Hepatic stellate cell (primary cell): ENCODE measurements at regions not wholly inside any gene's neighbourhood (a gene's known extent, or its start where the extent isn't known, plus 50 kb on each side); places are given as distances from the start of the nearest gene placed in this dataset.
"Not testable (repeated sequence)": the region's sequence is repeated elsewhere in the genome, so short reads cannot be mapped to it uniquely, and the experiment has no call there.

ENCODE experiments used
- DNase-seq: peaks from one replicate; pipeline ENCODE4 v3.0.0; 2011; ENCODE audit warnings: low spot score

GRCh38 chr15:67920524-67921240 is 80.8 kb upstream of the RNU6-1 start:
- no peak for DNase-seq

- no peak for DNase-seq
These were observed 82.3 kb upstream of the RNU6-1 start for GRCh38 chr15:67922106-67922675.

DNA sequence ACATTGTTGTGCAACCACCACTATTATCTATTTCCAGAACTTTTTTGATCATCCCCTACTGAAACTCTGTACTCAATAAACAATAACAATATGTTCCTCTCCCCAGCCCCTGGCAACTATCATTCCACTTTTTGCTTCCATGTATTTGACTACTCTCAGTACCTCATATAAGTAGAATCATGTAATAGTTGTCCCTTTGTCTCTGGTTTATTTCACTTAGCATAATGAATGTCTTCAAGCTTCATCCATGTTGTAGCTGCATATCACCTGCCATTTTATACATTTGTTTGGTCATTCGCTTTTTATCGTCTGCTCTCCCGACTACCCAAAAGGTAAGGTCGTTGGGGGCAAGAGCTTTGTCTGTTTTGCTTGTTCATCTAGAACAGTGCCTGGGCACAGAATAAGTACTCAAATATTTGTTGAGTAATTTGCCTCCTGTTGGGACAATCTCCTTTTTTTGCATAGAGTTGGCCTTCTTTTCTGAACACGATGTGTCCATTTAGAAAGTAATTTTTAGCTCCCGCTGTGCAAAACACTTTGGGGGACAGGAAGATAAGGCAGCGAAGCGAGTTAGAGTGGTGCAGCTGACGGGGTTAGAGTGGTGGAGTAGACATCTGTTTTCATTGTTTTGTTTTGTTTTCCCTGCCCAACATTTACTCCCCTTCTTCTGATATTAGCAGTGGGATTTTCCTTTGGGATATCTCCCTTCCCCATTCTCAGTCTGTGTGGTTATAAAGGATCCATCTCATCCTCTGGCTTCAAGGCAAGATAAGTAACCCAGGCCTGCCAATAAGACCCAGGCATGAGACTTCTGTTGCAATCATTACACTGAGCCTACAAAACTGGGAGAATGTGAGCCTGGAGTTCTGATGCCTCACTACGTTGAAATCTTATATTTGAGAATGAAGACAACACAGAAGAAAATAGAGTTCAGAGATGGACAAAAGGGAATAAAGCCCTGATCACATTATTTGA is 83.4 kb upstream of the RNU6-1 start:
- DNase-seq = no peak

DNA sequence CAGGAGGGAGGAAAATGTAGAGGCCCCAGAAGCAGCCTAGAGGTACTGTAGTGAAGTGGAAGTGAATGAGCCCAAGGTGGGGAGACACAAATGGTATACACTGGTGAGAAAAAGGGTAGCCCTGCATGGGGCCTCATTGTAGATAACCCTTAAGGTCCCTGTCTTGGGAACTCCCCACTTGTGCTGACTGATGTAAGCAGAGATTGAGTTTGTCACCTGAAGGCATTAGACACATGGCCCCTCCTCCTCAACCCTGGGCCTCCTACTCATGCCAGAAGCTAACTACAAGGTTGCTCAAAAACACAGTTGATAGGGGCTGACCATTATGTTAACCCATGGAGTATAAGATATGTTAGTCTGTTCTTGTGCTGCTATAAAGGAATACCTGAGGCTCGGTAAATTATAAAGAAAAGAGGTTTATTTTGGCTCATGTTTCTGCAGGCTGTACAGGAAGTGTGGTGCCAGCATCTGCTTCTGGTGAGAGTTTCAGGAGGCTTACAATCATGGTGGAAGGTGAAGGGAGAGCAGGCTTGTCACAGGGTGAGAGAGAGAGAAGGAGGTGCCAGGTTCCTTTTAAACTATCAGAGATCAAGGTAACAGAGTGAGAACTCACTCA is 84.6 kb upstream of the RNU6-1 start:
- no peak for DNase-seq

- no peak for DNase-seq
These were observed 85.3 kb upstream of the RNU6-1 start for GRCh38 chr15:67925182-67925581.

DNA sequence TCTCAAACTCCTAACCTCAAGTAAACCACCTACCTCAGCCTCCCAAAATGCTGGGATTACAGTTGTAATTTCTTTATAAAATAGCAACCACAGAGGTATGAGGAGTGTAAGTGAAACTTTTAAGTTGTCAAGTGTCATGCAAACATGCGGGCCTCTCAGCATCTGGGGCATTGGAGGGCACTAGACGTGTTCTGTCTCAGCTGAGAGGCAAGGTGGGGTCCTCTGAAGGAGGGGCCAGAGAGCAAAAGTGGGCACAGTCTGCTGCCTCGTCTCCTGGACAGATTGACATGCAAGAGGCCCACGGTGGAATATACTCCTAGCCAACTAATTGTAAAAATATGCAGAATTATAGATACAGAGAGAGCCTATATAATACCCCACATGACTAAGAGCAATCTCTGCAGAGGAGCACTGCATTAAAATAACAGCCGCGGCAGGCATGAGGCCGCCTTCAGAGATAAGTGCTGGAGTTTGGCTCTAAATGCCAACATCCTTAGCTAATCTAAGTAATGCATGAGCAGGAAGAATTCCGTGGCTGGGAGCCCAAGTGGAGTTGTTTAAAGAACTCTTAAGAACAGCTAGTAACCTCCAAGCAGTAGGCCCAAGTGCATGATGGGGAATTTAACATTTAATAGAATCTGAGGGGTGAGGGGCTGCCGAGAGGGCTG is 87.8 kb upstream of the RNU6-1 start:
- DNase-seq = peak; percentile 68

DNA sequence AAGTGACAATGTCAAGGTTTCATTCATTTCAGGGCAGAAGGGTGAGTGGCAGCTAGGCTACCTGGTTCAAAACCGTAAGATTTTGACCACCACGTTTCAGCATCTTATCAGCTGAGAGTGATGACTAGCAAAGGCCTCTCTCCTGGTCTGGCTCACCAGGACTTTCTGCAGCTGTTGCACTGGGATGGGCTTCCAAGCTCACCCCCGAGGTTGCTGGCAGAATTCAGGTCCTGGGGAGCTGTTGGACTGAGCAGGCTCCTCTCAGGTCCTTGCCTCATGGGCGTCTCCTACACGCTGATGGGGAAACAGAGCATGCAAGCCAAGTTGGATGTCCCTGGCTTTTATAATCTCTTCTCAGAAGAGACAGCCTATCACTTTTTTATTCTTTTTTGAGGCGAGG is 88.8 kb upstream of the RNU6-1 start:
- no peak for DNase-seq

DNA sequence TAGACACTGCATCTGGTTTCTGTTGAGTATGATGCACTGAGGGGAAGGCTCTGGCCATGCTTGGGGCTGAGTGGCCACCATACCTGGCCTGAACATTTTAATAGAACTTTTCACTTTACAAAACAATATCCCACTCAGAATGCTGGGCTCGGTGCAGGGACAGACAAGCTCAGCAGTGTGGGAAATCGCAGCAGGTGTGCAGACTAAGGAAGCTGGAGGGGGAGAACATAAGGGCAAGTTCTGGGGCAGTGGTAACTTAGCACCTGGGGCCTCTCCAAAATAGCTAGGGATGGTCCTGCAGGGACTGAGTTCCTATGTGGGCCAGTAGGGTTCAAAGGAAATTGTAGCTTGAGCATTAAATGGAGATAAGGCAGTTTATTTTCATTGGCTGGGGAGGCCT is 90.9 kb upstream of the RNU6-1 start:
- DNase-seq = no peak

DNA sequence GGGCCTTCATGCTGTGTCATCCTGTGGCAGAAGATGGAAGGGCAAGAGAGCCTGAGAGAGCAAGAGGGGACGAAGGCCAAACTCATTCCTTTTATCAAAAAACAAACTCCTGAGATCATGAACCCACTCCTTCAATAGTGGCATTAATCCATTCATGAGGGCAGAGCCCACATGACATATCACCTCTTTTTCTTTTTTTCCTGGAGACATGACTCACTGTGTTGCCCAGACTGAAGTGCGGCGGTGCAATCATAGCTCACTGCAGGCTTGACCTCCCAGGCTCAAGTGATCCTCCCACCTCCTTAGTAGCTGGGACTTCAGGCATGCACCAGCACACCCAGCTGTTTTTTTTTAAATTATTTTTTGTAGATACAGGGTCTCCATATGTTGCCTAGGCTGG is 92.0 kb upstream of the RNU6-1 start:
- DNase-seq = no peak

- DNase-seq = not testable (repeated sequence)
These were observed 94.3 kb upstream of the RNU6-1 start for GRCh38 chr15:67934126-67934525.

DNA sequence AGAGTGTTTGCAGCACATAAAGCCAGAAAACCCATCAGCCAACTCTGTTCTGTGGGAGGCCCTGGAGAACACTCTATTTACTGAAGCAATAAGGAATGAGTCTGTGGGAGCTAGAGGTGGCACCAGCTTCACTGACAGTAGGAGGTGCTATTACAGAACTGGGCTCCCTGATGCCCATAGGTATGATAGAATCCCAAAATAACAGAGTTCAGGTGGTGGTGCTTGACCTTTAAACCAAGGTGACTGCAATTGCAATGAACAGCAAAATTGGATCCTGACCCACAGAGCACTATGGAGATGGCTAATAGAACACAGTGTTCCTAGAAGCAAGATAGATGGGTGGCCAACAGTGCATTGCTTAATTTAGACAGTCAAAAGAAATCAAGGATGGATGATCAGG is 95.4 kb upstream of the RNU6-1 start:
- DNase-seq = no peak

DNA sequence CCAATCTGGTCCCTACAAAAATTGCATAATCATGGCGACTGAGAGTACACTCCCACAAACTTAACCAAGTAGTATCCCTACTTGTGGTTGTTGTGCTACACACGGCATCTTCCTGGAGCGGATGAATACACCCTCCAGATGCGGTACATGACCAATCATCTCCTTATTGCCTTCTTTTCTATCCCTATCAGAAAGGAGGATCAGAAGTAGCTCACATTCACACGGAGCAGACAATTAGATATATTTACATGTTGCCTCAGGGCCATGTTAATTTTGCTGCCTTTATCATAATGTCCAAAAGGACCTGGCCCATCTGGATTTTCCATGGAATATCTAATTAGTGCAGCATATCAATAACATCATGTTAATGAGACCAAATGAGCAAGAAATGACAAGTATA is 96.4 kb upstream of the RNU6-1 start:
- DNase-seq = no peak

DNA sequence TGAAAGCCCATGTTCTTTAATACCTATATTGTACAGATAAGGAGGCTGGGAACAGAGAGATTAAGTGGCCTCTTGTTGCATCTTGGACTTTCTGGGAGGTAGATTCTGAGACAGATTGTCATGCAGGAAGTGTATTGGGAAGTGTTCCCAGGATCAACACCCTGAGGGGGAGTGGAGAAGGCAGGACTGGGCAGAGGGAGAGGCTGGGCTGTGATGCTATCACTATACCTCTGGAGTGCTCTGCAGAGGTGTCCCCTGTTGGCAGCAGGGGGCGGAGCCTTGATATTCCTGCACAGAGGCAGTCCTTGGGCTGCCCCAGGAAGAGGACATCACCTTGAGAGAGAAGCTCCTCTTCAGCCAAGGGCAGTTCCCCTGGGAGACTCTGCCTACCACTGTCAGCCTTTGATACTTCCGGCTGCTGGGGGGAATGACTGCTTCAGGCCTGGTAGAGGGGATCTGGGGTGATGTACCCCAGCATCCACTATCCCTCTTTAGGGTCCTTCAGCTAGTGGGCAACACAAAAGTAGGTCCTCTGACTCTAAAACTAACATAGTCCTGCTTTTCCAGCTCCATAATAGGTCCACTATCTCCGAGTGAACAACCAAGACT is 97.4 kb upstream of the RNU6-1 start:
- no peak for DNase-seq

DNA sequence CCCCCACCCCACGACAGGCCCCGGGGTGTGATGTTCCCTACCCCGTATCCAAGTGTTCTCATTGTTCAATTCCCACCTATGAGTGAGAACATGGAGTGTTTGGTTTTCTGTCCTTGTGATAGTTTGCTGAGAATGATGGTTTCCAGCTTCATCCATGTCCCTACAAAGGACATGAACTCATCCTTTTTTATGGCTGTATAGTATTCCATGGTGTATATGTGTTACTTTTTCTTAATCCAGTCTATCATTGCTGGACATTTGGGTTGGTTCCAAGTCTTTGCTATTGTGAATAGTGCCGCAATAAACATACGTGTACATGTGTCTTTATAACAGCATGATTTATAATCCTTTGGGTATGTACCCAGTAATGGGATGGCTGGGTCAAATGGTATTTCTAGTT is 99.3 kb upstream of the RNU6-1 start:
- DNase-seq = not testable (repeated sequence)

- not testable (repeated sequence) for DNase-seq
These were observed 99.9 kb upstream of the RNU6-1 start for GRCh38 chr15:67939588-67940323.

GRCh38 chr15:67940324-67940719 is 100.5 kb upstream of the RNU6-1 start:
- no peak for DNase-seq

DNA sequence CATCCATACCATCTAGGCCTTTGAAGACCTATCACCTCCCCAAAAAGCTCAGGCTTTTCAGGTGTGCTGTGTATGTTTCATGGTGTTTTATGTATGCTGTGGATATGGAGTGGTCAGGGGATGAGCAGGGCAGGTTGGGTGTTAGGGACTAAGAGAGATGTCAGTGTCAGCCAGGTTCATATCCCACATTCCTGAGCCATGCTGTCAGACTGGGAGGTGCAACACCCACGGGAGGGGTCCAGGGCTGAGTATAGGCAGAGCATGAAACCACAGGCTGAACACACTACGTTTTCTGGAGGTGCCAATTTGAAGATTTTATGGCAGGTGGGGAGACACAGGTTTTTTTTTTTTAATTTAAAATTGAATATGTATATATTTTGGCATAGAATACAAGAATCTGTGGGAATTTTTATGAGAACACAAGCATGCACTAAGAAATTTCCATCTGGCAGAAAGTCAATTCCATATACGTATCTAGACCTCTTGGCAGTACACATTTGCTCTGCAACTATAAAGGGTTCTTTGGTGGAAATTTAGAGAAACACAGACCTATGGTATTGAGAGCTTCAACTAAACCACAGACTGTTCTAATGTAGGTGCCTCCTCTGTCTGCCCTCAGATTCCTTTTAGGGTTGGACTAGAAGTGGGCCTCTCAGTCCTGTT is 101.9 kb upstream of the RNU6-1 start:
- no peak for DNase-seq

DNA sequence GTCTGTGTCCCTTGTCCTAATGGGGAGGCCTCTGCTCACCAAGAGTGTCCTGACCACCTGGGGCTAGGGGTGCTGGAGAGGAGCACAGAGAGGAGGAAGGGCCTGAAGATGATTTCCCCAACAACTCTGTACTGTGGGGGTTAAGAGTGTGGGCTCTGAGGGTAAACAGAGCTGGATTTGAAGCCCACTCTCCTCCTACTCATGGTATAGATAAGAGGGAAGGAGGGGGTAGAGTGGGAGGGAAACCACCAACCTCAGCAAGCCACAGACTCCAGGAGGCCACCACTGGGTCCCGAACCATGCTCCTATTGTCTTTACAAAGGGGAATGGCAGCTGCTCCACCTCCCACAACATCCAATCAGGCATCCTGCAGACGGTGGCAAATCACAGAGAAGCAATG is 103.6 kb upstream of the RNU6-1 start:
- no peak for DNase-seq

- no peak for DNase-seq
These were observed 104.3 kb upstream of the RNU6-1 start for GRCh38 chr15:67944010-67944641.

- no peak for DNase-seq
These were observed 105.3 kb upstream of the RNU6-1 start for GRCh38 chr15:67945131-67945530.
